HG03159 (cell line): ENCODE measurements at regions not wholly inside any gene's neighbourhood (a gene's known extent, or its start where the extent isn't known, plus 50 kb on each side); places are given as distances from the start of the nearest gene placed in this dataset.
"Not testable (repeated sequence)": the region's sequence is repeated elsewhere in the genome, so short reads cannot be mapped to it uniquely, and the experiment has no call there.

Source experiments
- ATAC-seq: cut with Tn5 transposase; IDR thresholded peaks from one replicate; pipeline ENCODE4 v1.9.1; 2021; ENCODE audit warnings: mild to moderate bottlenecking, moderate library complexity; ENCODE audit not compliant: unreplicated experiment

GRCh38 chr2:234203135-234203984 lies 152.9 kb downstream of the SPP2 start:
- ATAC-seq: no peak

GRCh38 chr2:234202601-234203000 lies 152.1 kb downstream of the SPP2 start:
- ATAC-seq: no peak

- no peak for ATAC-seq
Observed at GRCh38 chr2:234199996-234200395, 149.5 kb downstream of the SPP2 start.

- no peak for ATAC-seq
Observed at GRCh38 chr2:234198976-234199375, 148.5 kb downstream of the SPP2 start.

DNA sequence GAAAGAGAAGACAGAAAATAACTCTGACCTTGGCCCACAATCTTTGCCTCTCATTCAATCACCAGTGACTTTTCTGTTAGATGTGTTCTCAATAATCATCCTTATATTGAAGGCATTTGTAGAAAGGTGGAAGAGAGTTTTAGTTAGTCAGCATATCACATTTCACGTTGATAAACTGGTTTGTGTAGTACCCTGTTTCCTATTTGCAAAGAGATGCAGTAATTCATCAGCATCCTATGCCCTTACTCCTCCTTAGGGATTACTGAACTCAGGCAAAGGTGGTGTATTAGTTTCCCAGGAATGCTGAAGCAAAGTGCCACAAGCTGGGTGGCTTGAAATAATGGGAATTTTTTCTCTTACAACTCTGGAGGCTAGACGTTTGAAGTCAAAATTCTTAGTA lies 145.0 kb downstream of the SPP2 start:
- no peak for ATAC-seq

DNA sequence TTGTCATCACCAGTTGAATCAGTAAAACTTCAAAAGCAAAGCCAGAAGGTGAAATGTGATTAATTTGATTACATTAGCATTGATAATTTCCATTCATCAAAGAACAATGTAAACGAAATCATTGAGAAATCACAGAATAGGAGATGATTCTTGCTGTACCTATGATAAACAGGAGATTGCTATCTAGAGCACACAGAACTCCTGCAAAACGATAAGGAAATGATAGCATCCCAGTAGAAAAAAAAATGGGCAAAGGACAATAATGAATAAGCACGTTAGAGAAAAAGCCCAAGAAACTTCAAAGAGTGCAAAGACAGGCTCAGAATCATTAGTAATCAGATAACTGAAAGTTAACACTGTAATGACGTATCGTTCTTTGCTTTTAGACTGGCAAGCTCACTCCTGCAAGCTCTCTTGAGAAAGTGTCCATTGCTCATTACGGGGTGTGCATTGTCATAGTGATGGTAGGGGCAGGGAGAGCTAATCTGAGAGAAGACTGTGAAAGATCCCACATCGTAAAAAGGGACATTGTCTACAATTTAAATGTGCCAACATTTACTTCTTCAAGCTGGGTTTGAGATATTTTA lies 143.6 kb downstream of the SPP2 start:
- ATAC-seq: no peak

DNA sequence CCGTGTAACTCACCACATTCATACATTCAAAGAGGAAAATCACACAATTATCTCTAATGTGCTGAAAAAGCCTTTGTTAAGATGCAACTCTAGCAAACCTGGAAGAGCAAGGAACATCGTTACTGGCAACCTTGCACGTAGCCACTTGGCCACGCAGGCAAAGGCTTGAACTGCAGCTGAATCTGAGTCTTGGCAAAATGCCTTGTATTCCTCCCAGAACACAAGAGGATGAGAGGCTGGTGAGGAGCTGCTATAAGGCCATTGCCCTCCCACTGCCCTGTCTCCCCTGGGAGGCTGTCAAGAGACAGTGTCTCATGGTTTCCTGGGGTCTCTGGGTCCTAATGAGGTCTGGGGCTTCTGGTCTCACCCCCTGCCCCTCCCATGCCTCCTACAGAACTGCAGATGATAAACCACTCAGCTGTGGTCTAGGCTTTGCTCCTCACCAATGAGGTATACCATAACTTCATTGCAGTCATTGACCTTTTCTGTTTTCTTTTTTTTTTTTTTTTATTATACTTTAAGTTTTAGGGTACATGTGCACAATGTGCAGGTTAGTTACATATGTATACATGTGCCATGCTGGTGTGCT lies 141.4 kb downstream of the SPP2 start:
- no peak for ATAC-seq

DNA sequence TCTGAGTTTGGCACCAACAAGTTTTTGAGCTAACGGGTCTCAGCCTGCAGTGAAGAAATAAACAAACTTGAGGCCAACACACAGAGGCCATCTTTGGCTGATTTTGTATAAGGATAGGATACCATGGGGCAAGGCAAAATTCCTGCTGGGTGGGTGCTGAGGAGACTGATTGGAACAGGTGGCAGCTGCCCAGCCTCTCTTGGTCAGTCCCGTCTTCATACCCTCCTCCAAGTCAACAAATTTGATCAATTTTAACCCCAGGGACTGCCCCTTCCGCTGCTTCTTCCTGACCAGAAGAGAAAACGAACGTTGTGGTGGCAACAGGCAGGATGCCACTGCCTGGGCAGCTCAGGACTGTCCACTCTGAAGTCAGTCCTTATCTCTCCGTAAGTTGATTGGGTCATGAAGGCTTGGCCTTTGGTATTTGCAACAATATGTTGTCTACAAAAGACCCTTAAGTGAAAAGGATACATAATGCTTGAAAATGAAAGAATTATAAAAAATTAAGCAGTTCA lies 139.3 kb downstream of the SPP2 start:
- ATAC-seq: no peak

DNA sequence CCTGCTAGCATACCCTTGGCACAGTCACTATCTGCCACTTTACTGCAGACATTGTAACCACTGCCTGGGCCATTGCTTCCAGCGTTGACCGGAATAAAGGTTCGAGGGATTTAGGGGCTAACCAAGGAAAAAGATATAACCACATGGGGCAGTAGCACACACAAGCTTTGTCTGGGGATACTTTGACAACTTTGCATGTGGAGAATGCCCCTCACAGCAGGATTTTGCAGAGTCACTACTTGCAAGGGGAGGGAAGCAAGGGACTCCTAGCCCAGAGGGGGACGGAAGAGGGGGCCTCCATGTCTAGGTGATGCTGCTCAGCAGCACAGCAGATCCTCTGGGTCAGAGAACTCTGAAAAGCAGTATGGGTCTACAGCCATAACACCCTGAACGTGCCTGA lies 138.7 kb downstream of the SPP2 start:
- no peak for ATAC-seq

GRCh38 chr2:234187646-234188174 lies 137.2 kb downstream of the SPP2 start:
- no peak for ATAC-seq

DNA sequence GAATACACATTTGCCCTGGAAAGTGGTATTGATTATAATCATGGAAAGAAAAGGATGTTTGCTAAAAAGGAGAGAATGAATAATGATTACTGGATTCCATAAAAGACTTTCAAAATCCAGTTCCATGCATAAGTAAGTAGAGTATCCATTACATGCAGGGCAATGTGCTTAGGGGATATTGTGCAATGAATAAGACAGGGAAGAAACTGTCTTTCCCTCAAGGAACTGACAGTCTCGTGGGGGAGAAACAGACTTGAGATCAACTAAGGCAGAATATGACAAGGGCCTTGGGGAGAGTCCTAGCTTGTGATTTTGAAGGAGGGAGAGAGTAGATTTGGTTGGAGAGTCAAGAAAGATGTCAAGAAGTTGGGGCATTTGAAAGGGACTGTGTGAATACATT lies 130.6 kb downstream of the SPP2 start:
- no peak for ATAC-seq

- ATAC-seq: no peak
Observed at GRCh38 chr2:234179031-234179363, 128.5 kb downstream of the SPP2 start.

GRCh38 chr2:234178330-234179030 lies 128.0 kb downstream of the SPP2 start:
- no peak for ATAC-seq

- no peak for ATAC-seq
Observed at GRCh38 chr2:234175649-234176048, 125.1 kb downstream of the SPP2 start.

DNA sequence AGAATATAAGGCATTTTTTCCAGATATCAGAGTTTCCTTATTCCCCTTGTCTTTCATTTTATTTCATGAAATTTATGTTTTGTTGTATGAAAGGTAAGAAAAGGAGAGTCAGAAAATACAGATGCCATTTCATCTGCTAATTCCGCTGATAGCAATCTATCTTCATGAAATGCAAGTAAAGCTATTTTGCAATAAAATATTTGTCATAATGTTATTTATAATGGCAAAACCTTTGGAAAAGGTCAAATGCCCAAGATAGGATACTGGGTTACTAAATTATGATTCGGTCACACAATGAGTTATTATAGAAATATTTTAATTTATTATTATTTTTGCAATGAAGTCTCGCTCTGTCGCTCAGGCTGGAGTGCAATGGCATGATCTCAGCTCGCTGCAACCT lies 124.2 kb downstream of the SPP2 start:
- ATAC-seq: no peak

GRCh38 chr2:234172532-234172931 lies 122.0 kb downstream of the SPP2 start:
- no peak for ATAC-seq

- no peak for ATAC-seq
Observed at GRCh38 chr2:234172066-234172465, 121.6 kb downstream of the SPP2 start.

GRCh38 chr2:234171666-234172065 lies 121.2 kb downstream of the SPP2 start:
- ATAC-seq: no peak

GRCh38 chr2:234169674-234170073 lies 119.2 kb downstream of the SPP2 start:
- ATAC-seq: no peak

- not testable (repeated sequence) for ATAC-seq
Observed at GRCh38 chr2:234168605-234169570, 118.4 kb downstream of the SPP2 start.
